Activated naive CD8-positive, alpha-beta T cell treated with anti-CD3 and anti-CD28 coated beads for 36 hours (primary cell): ENCODE measurements at regions not wholly inside any gene's neighbourhood (a gene's known extent, or its start where the extent isn't known, plus 50 kb on each side); places are given as distances from the start of the nearest gene placed in this dataset.

Experiments
- DNase-seq: peaks from one replicate; pipeline ENCODE4 v3.0.0; 2021
- H3K27ac Mint-ChIP-seq: one replicate; pipeline ENCODE4 v1.8.0; 2022; ENCODE audit warnings: mild to moderate bottlenecking, moderate library complexity, mixed read lengths
- H3K27me3 Mint-ChIP-seq: one replicate; pipeline ENCODE4 v1.8.0; 2022; ENCODE audit warnings: mild to moderate bottlenecking, mixed read lengths
- H3K36me3 Mint-ChIP-seq: one replicate; pipeline ENCODE4 v1.8.0; 2021; ENCODE audit warnings: mild to moderate bottlenecking, mixed read lengths
- H3K4me1 Mint-ChIP-seq: one replicate; pipeline ENCODE4 v1.8.0; 2021; ENCODE audit warnings: mixed read lengths
- H3K4me3 Mint-ChIP-seq: one replicate; pipeline ENCODE4 v1.8.0; 2022; ENCODE audit warnings: mild to moderate bottlenecking, moderate library complexity, mixed read lengths
- H3K9me3 Mint-ChIP-seq: one replicate; pipeline ENCODE4 v1.8.0; 2022; ENCODE audit warnings: mixed read lengths

DNA sequence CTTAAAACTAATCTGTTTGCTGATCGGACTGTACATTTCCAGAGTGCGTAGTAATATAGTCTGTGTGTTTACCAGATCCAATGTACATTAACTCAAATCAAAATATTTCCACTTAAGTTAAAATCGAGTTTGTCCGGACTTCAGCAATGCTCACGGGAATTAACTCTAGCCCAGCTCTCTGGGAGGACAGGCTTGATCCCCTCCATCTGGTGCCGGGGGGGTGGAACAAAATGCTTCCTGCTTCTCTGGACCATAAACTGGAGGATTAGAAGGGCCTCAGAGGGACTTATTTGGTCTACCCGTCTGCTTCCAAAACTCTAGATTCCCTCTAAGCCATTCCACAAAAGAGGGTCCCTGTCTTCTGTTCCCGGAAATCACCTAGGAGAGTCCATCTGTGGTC lies 511.2 kb downstream of the BUD13 start:
- Mint-ChIP-seq H3K4me1 (no peaks in the 10 kb centered on the region), H3K4me3 (no peak overlapping the region), H3K27ac (no peak overlapping the region)

DNA sequence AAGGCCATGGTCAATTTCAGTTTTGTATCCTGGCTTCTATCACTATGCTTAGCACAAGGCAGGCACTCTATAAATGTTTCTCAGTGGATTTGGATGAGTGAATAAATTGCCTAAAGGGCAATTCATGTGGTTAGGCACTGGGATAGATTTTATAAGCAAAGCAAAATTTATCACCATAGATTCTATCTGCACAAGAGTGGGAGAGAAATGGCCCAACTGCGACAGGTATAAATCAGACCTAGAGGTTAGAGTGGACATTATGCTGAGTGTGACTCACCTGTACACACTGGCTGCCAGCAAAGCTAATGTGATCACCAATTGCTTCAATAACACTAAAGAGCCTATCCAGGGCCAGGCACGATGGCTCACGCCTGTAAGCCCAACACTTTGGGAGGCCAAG lies 514.0 kb downstream of the BUD13 start:
- H3K27me3 Mint-ChIP-seq, result peaks cover 24% of the 10 kb centered on the region
- DNase-seq, result no peak
- H3K4me3 Mint-ChIP-seq, result no peak overlapping the region
- no peaks in the 10 kb centered on the region for H3K9me3 Mint-ChIP-seq
- H3K27ac Mint-ChIP-seq, result no peak overlapping the region
- H3K4me1 Mint-ChIP-seq, result no peaks in the 10 kb centered on the region
- no peaks in the 10 kb centered on the region for H3K36me3 Mint-ChIP-seq

More for the DNA sequence above, 511.2 kb downstream of the BUD13 start:
- Mint-ChIP-seq H3K36me3 (no peaks in the 10 kb centered on the region), H3K27me3 (peaks cover 23% of the 10 kb centered on the region), H3K9me3 (no peaks in the 10 kb centered on the region)
- no peak for DNase-seq

DNA sequence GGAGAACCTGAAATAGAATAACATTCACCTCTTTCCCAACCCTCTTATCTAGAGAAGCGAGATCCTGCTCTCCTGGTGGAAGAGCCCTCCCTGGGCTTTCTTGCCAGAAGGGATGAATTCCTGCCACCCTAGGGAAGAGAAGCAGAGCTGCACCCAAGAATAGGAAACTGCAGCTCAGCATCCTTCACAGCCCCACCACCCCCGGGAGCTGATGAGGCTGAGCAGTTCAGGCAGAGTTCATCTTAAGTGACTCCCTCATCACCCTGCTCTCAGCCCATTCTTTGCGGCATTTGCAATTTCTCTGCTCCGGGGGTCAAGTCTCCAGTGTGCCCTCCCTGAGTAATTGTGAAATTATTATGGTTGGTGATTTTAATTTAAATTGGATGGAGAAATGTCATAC lies 514.9 kb downstream of the BUD13 start:
- peaks cover 21% of the 10 kb centered on the region for H3K27me3 Mint-ChIP-seq
- H3K9me3 Mint-ChIP-seq, result no peaks in the 10 kb centered on the region
- H3K4me3 Mint-ChIP-seq, result no peak overlapping the region
- no peak overlapping the region for H3K27ac Mint-ChIP-seq
- H3K36me3 Mint-ChIP-seq, result no peaks in the 10 kb centered on the region
- DNase-seq, result no peak
- no peaks in the 10 kb centered on the region for H3K4me1 Mint-ChIP-seq

DNA sequence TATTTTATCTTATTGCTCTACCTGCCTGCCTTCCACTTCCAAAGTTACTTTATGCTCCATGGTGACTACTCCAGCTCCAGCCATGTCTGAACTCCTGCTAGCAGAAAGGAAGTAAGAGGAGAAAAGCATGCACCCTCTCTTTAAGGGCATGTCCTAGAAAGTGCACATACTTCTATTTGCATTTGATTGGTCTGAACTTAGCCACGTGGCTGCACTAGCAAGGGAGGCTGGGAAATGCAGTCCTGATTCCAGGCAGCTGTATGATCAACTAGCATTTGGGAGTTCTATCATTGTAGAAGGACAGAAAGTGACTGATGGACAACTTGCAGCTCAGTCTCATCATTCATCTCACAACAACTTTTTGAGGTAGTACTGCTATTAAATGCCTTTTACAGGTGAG lies 515.7 kb downstream of the BUD13 start:
- H3K27me3 Mint-ChIP-seq, result peaks cover 21% of the 10 kb centered on the region
- peaks cover 2% of the 10 kb centered on the region for H3K9me3 Mint-ChIP-seq
- H3K27ac Mint-ChIP-seq, result no peak overlapping the region
- H3K4me1 Mint-ChIP-seq, result no peaks in the 10 kb centered on the region
- no peaks in the 10 kb centered on the region for H3K36me3 Mint-ChIP-seq
- no peak for DNase-seq
- H3K4me3 Mint-ChIP-seq, result no peak overlapping the region

DNA sequence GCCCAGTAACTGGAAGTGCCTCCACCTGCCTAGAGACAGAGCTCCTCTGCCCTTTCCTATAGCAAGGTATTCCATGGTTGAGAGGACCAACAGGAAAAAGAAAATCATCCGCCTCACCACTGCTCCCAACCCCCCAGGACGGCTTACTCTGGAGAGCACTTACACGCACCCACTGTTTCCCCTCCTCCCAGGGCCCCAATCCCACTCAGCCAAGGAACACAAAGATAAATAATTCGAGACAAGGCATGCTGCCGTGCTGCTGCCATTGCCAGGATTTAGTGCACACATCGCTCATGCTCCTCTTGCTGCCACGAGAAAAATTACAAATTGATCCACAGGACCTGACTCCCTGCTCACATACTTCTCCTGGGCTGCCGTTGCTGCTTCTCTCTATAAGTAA lies 516.6 kb downstream of the BUD13 start:
- peaks cover 2% of the 10 kb centered on the region for H3K9me3 Mint-ChIP-seq
- peaks cover 21% of the 10 kb centered on the region for H3K27me3 Mint-ChIP-seq
- no peak overlapping the region for H3K27ac Mint-ChIP-seq
- no peaks in the 10 kb centered on the region for H3K4me1 Mint-ChIP-seq
- no peak overlapping the region for H3K4me3 Mint-ChIP-seq
- DNase-seq, result no peak
- H3K36me3 Mint-ChIP-seq, result no peaks in the 10 kb centered on the region

DNA sequence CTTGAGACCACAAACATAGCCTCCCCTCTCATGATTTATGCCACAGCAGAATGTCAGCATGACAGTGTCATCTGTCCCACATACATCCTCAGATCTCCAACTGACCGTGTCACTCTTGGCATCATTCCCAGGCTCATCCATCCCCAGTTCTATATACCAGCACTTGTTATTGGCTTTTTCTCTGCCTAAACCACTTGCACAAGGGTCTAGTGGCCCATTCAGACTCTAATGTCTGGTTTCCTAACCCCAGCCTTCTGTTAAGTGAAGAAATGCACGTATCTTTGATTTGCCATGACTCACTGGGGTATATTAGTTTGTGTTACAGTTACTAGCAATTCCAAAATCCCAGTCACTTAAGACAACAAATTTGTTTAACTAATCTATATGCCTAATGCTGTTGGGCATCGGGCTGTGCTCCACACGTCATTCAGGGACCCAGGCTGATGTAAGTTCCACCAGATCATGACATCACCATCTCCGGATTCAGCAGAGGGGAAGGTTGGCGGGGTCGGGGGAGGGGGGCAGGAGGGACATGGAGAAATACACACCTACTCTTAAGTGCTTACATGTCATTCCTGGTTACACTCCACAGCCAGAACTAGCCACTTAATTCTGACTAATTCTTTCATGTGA lies 517.4 kb downstream of the BUD13 start:
- Mint-ChIP-seq H3K9me3 (peaks cover 5% of the 10 kb centered on the region), H3K27ac (no peak overlapping the region), H3K36me3 (no peaks in the 10 kb centered on the region)

DNA sequence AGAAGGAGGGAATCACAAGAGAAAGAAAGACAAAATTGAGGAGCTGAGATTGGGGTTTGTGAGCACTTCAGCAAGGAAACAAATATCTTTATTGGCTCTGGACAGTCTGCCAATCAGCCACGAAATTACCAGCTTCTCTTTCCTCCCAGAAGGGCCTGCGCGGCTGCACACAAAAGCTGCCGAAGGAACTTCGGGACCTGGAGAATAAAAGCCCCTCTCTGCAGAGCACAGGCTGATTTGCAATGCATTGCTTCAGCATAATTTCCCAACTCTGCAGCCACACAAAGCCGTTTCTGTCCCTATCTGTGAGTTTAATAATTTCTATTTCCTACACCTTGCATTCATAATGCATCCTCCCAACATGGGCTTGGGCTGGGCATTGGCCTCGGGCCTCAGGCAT lies 522.6 kb downstream of the BUD13 start:
- Mint-ChIP-seq H3K36me3 (no peaks in the 10 kb centered on the region), H3K4me1 (no peaks in the 10 kb centered on the region), H3K4me3 (no peak overlapping the region), H3K27me3 (peaks cover 6% of the 10 kb centered on the region), H3K9me3 (peaks cover 5% of the 10 kb centered on the region), H3K27ac (no peak overlapping the region)
- no peak for DNase-seq

More for the DNA sequence above, 517.4 kb downstream of the BUD13 start:
- H3K27me3 Mint-ChIP-seq, result peaks cover 15% of the 10 kb centered on the region
- no peak overlapping the region for H3K4me3 Mint-ChIP-seq
- no peak for DNase-seq
- no peaks in the 10 kb centered on the region for H3K4me1 Mint-ChIP-seq

DNA sequence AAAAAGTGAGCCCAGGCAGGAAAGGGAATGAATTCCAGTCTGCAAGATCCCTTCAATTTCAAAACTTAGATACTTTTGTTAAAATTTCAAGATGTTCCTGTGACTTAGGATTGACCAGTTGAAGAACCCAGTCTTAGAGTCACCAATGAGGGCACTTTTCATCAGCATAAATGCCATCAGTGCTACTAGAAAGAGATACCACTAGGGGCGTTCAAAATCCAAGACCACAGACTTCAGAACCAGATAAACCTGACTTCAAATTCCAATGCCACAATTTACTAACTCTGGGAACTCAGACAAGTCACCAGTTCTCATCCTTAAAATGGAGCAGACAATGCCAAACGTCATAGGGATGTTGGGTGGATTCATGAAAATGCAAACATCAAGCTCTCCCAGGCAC lies 523.2 kb downstream of the BUD13 start:
- no peak overlapping the region for H3K27ac Mint-ChIP-seq
- H3K4me1 Mint-ChIP-seq, result no peaks in the 10 kb centered on the region
- no peak overlapping the region for H3K4me3 Mint-ChIP-seq
- DNase-seq, result no peak
- H3K27me3 Mint-ChIP-seq, result peaks cover 6% of the 10 kb centered on the region
- peaks cover 5% of the 10 kb centered on the region for H3K9me3 Mint-ChIP-seq
- H3K36me3 Mint-ChIP-seq, result no peaks in the 10 kb centered on the region

DNA sequence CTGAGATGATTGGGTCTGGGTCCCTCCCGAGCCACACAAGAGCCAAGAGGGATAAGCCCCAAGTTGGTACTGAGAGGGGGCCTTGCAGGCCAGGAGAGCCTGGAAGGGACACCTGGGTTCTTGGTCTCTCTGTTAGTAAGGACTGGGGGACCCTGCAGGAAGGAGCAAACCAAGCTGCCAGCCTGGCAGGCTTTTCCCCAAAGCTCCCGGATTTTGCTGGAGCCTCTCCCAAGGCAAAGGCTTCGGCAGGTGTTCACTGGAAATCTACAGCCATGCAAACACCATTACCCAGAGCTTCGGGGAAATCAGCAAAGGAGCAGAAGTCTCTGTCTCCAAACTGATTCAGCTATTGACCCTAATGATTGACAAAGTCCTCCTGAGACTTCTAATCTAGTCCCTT lies 527.9 kb downstream of the BUD13 start:
- no peaks in the 10 kb centered on the region for H3K36me3 Mint-ChIP-seq
- H3K27me3 Mint-ChIP-seq, result peaks cover 9% of the 10 kb centered on the region
- H3K27ac Mint-ChIP-seq, result no peak overlapping the region
- H3K9me3 Mint-ChIP-seq, result no peaks in the 10 kb centered on the region
- H3K4me1 Mint-ChIP-seq, result no peaks in the 10 kb centered on the region
- no peak for DNase-seq
- no peak overlapping the region for H3K4me3 Mint-ChIP-seq

DNA sequence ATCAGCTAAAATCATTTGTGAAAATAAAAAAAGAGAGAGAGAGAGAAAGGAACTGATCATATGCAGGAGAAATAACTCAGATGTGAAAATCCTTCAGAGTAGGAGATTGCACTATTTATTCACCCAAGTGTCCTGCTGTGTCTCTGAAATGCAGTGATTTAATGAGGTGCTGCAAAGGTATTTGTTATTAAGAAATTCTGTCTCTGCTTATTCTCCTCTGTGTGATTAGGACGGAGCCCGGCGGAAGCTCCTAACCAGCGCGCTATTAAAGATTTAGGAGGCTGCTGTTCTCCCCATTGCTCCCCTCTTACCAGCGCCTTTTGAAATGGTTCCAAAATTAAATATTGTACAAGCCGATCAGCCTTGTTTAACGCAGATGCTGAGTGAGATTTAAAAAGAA lies 528.3 kb downstream of the BUD13 start:
- Mint-ChIP-seq H3K4me1 (no peaks in the 10 kb centered on the region), H3K4me3 (no peak overlapping the region), H3K9me3 (no peaks in the 10 kb centered on the region), H3K27ac (no peak overlapping the region), H3K36me3 (no peaks in the 10 kb centered on the region), H3K27me3 (peaks cover 9% of the 10 kb centered on the region)
- DNase-seq, result no peak

DNA sequence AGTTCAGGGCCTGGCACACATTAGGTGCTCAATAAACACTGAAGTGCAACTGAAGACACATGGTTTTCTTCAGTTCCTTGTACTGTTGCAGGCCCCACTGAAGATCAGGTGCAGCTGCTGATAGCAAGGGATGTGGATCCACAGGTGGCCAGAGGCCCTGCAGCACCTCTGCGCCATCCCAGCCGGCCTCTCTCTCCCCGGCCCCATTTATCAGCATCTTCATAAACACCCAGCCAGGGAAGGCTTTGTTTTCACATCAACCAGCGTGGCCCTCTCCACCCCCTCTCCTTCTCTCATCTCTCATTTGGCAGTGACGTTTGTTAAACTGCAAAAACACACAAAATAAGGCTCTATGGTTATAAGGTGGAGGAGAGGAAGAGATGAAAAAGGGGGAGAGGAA lies 528.8 kb downstream of the BUD13 start:
- Mint-ChIP-seq H3K36me3 (no peaks in the 10 kb centered on the region), H3K4me1 (no peaks in the 10 kb centered on the region), H3K27ac (no peak overlapping the region), H3K4me3 (no peak overlapping the region), H3K9me3 (no peaks in the 10 kb centered on the region), H3K27me3 (peaks cover 9% of the 10 kb centered on the region)
- DNase-seq, result no peak

DNA sequence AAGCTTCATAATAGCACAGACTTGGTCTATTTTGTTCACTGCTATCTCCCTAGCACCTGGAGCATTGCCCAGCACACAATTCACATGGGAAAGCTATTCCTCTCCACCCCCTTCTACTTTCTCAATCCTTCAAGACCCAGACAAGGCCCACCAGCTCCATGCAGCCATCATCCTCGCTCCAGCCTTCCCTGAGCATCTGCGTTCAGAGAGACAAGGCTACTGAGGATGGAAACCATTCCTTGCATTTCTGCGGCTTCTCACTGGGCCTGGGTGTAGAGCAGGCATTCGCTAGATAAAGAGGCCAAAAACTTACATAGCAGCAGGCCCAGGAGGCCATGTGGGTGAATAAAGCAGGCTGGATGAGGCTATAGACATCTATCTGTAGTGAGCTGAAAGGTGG lies 530.8 kb downstream of the BUD13 start:
- H3K4me1 Mint-ChIP-seq, result no peaks in the 10 kb centered on the region
- H3K36me3 Mint-ChIP-seq, result no peaks in the 10 kb centered on the region
- no peak overlapping the region for H3K27ac Mint-ChIP-seq
- H3K27me3 Mint-ChIP-seq, result peaks cover 9% of the 10 kb centered on the region
- no peak overlapping the region for H3K4me3 Mint-ChIP-seq
- no peaks in the 10 kb centered on the region for H3K9me3 Mint-ChIP-seq
- no peak for DNase-seq

DNA sequence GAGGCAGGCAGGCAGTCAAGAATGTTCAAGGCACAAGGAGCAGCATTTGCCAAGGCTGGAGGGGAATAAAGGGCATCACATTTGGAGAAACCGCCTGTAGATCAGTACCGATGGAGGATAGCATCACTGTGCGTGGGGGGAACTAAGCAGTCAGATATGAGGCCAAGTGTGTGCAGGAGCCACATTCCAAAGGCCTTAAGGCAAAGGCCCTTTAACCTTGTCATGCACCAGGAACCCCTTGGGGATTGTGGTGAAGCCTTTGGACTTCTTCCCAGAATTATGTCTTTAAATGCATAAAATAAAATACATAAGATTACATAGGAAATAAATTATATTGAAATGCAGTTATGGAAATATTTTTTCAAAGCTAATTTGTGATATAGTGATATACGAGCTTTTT lies 532.1 kb downstream of the BUD13 start:
- no peak for DNase-seq
- peaks cover 9% of the 10 kb centered on the region for H3K27me3 Mint-ChIP-seq
- no peak overlapping the region for H3K27ac Mint-ChIP-seq
- H3K9me3 Mint-ChIP-seq, result no peaks in the 10 kb centered on the region
- no peak overlapping the region for H3K4me3 Mint-ChIP-seq
- no peaks in the 10 kb centered on the region for H3K36me3 Mint-ChIP-seq
- H3K4me1 Mint-ChIP-seq, result no peaks in the 10 kb centered on the region

DNA sequence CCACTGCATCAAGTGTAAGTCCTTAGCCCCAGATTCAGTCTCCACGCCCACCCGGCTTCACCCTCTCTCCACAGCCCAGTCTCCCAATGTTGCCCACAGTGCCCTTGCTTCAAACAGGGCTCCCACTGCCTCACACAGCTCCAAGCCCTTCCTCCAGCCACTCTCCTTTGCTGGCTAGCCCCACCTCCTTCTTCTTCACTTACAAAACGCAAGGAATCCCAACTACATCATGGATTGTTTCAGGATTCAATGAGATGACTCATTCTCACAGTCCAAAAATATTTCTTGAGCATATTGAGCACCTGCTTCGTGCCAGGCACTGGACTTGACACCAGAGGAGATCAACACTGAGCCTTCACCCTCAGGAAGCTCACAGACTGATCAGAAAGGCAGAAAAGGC lies 533.5 kb downstream of the BUD13 start:
- no peak overlapping the region for H3K27ac Mint-ChIP-seq
- H3K9me3 Mint-ChIP-seq, result no peaks in the 10 kb centered on the region
- H3K36me3 Mint-ChIP-seq, result no peaks in the 10 kb centered on the region
- DNase-seq, result no peak
- H3K27me3 Mint-ChIP-seq, result peaks cover 3% of the 10 kb centered on the region
- H3K4me1 Mint-ChIP-seq, result no peaks in the 10 kb centered on the region
- no peak overlapping the region for H3K4me3 Mint-ChIP-seq

DNA sequence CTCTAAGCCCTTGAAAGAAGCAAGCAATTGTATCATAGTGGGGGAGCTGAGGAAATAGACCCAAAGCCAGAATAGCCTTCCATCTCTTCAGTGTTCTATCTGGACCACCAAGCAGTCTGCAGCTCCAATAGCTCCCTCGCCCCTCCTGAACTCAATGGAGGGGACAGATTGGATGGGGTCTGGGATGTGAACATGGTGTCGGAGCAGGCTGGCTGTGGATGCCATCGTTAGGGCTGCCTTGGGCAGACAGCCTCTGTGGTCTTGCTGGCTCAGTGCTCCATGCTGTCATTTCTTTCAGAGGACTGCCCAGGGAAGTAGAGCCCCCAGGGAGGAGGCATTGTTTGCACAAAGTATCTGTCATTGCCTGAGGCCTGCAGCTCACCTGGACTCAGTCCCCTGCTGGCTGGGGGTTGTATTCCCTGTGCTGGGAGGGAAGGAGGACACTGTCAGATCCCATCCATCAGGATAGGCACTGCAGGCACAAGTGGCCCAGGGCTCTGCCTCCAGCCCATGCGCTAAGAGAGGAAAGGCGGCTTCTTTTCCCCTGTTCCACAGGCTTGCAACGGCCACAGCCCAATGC lies 537.7 kb downstream of the BUD13 start:
- no peak for DNase-seq
- no peaks in the 10 kb centered on the region for H3K9me3 Mint-ChIP-seq
- H3K4me1 Mint-ChIP-seq, result no peaks in the 10 kb centered on the region
- no peaks in the 10 kb centered on the region for H3K36me3 Mint-ChIP-seq
- no peak overlapping the region for H3K4me3 Mint-ChIP-seq
- no peaks in the 10 kb centered on the region for H3K27me3 Mint-ChIP-seq
- H3K27ac Mint-ChIP-seq, result no peak overlapping the region

DNA sequence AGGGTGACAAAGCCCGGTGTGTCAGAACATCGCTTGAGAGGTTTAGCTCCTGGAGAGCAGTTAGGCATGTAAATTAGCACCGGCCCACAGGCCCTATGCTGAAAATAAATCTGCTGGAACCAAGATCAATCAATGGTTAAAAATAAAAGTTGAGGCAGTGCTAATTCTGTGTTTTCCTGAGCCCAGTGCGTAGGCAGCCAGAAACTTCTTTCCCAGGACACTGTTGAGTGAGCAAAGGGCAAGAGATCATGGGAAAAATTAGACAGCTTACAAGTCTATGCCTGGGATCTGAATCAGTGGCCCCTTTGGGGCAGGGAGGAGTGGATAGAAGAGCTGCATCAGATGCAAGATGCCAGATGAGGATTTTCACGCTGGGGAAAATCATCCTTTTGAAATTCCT lies 539.2 kb downstream of the BUD13 start:
- no peak overlapping the region for H3K27ac Mint-ChIP-seq
- no peak for DNase-seq
- no peak overlapping the region for H3K4me3 Mint-ChIP-seq
- H3K36me3 Mint-ChIP-seq, result no peaks in the 10 kb centered on the region
- H3K4me1 Mint-ChIP-seq, result no peaks in the 10 kb centered on the region
- peaks cover 8% of the 10 kb centered on the region for H3K27me3 Mint-ChIP-seq
- no peaks in the 10 kb centered on the region for H3K9me3 Mint-ChIP-seq
